DOHH2 (cell line): ENCODE measurements at regions not wholly inside any gene's neighbourhood (a gene's known extent, or its start where the extent isn't known, plus 50 kb on each side); places are given as distances from the start of the nearest gene placed in this dataset.

Experiments used
- H3F3A ChIP-seq: fragments of 200-600 bp; sonication (generic), shearing (Covaris generic); 2 replicates; pipeline ENCODE4 v1.6.0; 2016; ENCODE audit warnings: antibody characterized with exemption, mild to moderate bottlenecking; ENCODE audit not compliant: control insufficient read depth, insufficient read depth
- H3K27ac ChIP-seq: fragments of 200-600 bp; sonication (generic); 2 replicates; pipeline ENCODE4 v1.5.1; 2014; ENCODE audit warnings: low read depth, mild to moderate bottlenecking, low read length, moderate library complexity
- H3K27me3 ChIP-seq: fragments of 200-600 bp; sonication (generic); 2 replicates; pipeline ENCODE4 v1.6.1; 2014; ENCODE audit warnings: mild to moderate bottlenecking, low read length, mixed read lengths; ENCODE audit not compliant: control insufficient read depth
- H3K36me3 ChIP-seq: fragments of 200-600 bp; sonication (generic); 2 replicates; pipeline ENCODE4 v1.6.1; 2014; ENCODE audit warnings: mild to moderate bottlenecking, low read length, moderate library complexity, mixed read lengths; ENCODE audit not compliant: control insufficient read depth
- H3K4me1 ChIP-seq: fragments of 200-600 bp; sonication (generic); 2 replicates; pipeline ENCODE4 v1.6.1; 2014; ENCODE audit warnings: mild to moderate bottlenecking, low read length, mixed read lengths; ENCODE audit not compliant: control insufficient read depth
- H3K4me2 ChIP-seq: fragments of 200-600 bp; sonication (generic); 2 replicates; pipeline ENCODE4 v1.6.0; 2014; ENCODE audit warnings: mild to moderate bottlenecking, low read length, moderate library complexity
- H3K4me3 ChIP-seq: fragments of 200-600 bp; sonication (generic); 2 replicates; pipeline ENCODE4 v1.5.1; 2014; ENCODE audit warnings: mild to moderate bottlenecking, low read length, mixed read lengths
- H3K79me2 ChIP-seq: fragments of 200-600 bp; sonication (generic); 2 replicates; pipeline ENCODE4 v1.6.1; 2014; ENCODE audit warnings: mild to moderate bottlenecking, low read length, mixed read lengths; ENCODE audit not compliant: control insufficient read depth
- H3K9me2 ChIP-seq: fragments of 200-600 bp; sonication (generic); replicated peaks from 2 replicates; pipeline ENCODE4 v1.6.1; 2014; ENCODE audit warnings: mild to moderate bottlenecking, low read length, mixed read lengths; ENCODE audit not compliant: control insufficient read depth
- H3K9me3 ChIP-seq: fragments of 200-600 bp; sonication (generic); 2 replicates; pipeline ENCODE4 v1.6.1; 2014; ENCODE audit warnings: antibody characterized with exemption, low read length, mixed read lengths; ENCODE audit not compliant: control insufficient read depth, insufficient read depth
- H4K20me1 ChIP-seq: fragments of 200-600 bp; sonication (generic); 2 replicates; pipeline ENCODE4 v1.6.0; 2014; ENCODE audit warnings: low read depth, mild to moderate bottlenecking, antibody characterized with exemption, low read length, moderate library complexity; ENCODE audit not compliant: control insufficient read depth, insufficient read depth
- CTCF ChIP-seq: fragments of 200-600 bp; sonication (generic); IDR thresholded peaks from one replicate; pipeline ENCODE4 v1.5.1; 2014; ENCODE audit warnings: antibody characterized with exemption, mild to moderate bottlenecking, low read depth, low read length; ENCODE audit not compliant: poor library complexity, severe bottlenecking
- EZH2phosphoT487 ChIP-seq: fragments of 200-600 bp; sonication (generic); IDR thresholded peaks from 2 replicates; pipeline ENCODE4 v1.6.1; 2017; ENCODE audit warnings: borderline replicate concordance, mild to moderate bottlenecking, antibody characterized with exemption, low read length, moderate library complexity, mixed read lengths

- TF ChIP-seq EZH2phosphoT487 (no peak), CTCF (no peak)
- Histone ChIP-seq H3K36me3 (no peaks in the 10 kb centered on the region), H3K79me2 (no peaks in the 10 kb centered on the region), H4K20me1 (no peaks in the 10 kb centered on the region), H3K4me3 (no peak overlapping the region), H3F3A (no peaks in the 10 kb centered on the region), H3K9me2 (no peaks in the 10 kb centered on the region), H3K4me1 (no peaks in the 10 kb centered on the region), H3K9me3 (no peaks in the 10 kb centered on the region), H3K27ac (no peak overlapping the region), H3K27me3 (no peaks in the 10 kb centered on the region), H3K4me2 (no peak overlapping the region)
Observed at GRCh38 chr21:15436031-15436430, 293.8 kb upstream of the USP25 start.

DNA sequence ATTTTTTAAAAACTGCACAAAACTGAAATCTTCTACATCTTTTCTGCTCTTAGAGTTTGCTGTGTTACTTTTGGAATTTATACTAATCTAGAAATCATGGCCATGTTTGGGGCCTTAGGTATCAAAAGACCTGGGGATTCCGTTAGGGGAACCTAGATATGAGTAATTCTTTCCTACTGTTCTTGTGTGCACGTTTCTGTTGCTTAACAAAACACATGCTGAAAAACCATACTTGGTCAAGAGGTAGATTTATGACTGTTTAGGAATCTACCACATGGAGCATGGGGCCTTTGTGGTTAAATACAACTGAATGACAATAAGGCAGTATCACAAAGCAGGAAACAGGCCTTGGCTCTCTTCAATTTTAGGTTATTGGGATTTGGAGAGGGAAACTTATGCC lies 291.9 kb upstream of the USP25 start:
- Histone ChIP-seq H3K27ac (no peak overlapping the region), H3K9me2 (no peaks in the 10 kb centered on the region), H3K36me3 (no peaks in the 10 kb centered on the region), H3F3A (no peaks in the 10 kb centered on the region), H3K4me1 (no peaks in the 10 kb centered on the region), H4K20me1 (no peaks in the 10 kb centered on the region), H3K4me2 (no peak overlapping the region), H3K4me3 (no peak overlapping the region), H3K27me3 (no peaks in the 10 kb centered on the region), H3K9me3 (no peaks in the 10 kb centered on the region), H3K79me2 (no peaks in the 10 kb centered on the region)
- TF ChIP-seq EZH2phosphoT487: no peak
- no peak for TF ChIP-seq CTCF

- H3K27ac ChIP-seq: no peak overlapping the region
- H3K4me3 ChIP-seq: no peak overlapping the region
- no peaks in the 10 kb centered on the region for H3K27me3 ChIP-seq
- no peak overlapping the region for H3K4me2 ChIP-seq
- no peaks in the 10 kb centered on the region for H3K4me1 ChIP-seq
- no peaks in the 10 kb centered on the region for H3K36me3 ChIP-seq
- H3K9me2 ChIP-seq: no peaks in the 10 kb centered on the region
- no peaks in the 10 kb centered on the region for H3K79me2 ChIP-seq
- TF ChIP-seq CTCF (no peak), EZH2phosphoT487 (no peak)
- H3K9me3 ChIP-seq: no peaks in the 10 kb centered on the region
- no peaks in the 10 kb centered on the region for H3F3A ChIP-seq
- H4K20me1 ChIP-seq: no peaks in the 10 kb centered on the region
Observed at GRCh38 chr21:15439726-15440125, 290.1 kb upstream of the USP25 start.

DNA sequence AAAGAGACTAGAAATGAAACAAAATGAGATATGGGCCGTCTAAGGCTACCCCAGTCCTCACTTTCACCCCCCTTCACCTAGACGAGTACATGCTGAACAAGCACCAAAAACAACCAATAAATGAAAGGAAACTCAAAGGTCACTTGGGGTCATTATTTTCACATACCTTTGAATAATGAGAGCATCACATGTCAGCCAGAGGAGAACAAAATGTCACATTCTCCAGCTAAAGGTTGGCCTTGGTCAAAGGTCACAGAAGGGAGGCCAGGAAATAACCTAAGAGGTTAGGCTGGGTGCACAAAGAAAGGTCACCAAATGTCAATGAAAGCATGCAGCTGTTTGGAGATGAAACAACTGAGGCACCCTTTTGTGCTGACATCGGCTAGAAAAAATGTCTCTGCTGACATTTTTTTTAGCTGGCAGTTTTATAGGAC lies 288.7 kb upstream of the USP25 start:
- no peak overlapping the region for H3K27ac ChIP-seq
- H3K27me3 ChIP-seq: no peaks in the 10 kb centered on the region
- H3K79me2 ChIP-seq: no peaks in the 10 kb centered on the region
- no peaks in the 10 kb centered on the region for H3K9me3 ChIP-seq
- H3K9me2 ChIP-seq: no peaks in the 10 kb centered on the region
- no peaks in the 10 kb centered on the region for H3K4me1 ChIP-seq
- no peaks in the 10 kb centered on the region for H3F3A ChIP-seq
- H3K4me2 ChIP-seq: no peak overlapping the region
- no peak overlapping the region for H3K4me3 ChIP-seq
- no peaks in the 10 kb centered on the region for H3K36me3 ChIP-seq
- no peaks in the 10 kb centered on the region for H4K20me1 ChIP-seq
- no peak for TF ChIP-seq EZH2phosphoT487
- TF ChIP-seq CTCF: no peak
